ENCODE measurements at regions not wholly inside any gene's neighbourhood (a gene's known extent, or its start where the extent isn't known, plus 50 kb on each side); places are given as distances from the start of the nearest gene placed in this dataset.

- WGBS (ENCODE audit: extremely low coverage, insufficient coverage, insufficient read length), result no CpG with 5 or more reads among the region's 8 CpGs
- no peaks in the 10 kb centered on the region for H3K27me3 ChIP-seq (ENCODE audit: insufficient read depth, low read length)
Observed at GRCh38 chr16:73503093-73503492, 455.2 kb upstream of the ZFHX3 start.

GRCh38 chr16:73499276-73499675 is 451.3 kb upstream of the ZFHX3 start:
- Histone ChIP-seq H4K91ac (ENCODE audit: low read depth, low read length) (no peak overlapping the region), H3K9ac (ENCODE audit: low read length) (no peak overlapping the region)

More at GRCh38 chr16:73503093-73503492, 455.2 kb upstream of the ZFHX3 start:
- Histone ChIP-seq H3K4me1 (ENCODE audit: control insufficient read depth in 1 of 2, insufficient read depth in 2 of 2, low read length in 2 of 2) (no peaks in the 10 kb centered on the region), H2AFZ (ENCODE audit: insufficient read depth, low read length, poor library complexity) (no peak overlapping the region), H2BK12ac (ENCODE audit: low read length) (no peak overlapping the region), H3K23ac (ENCODE audit: low read length) (no peak overlapping the region), H3K79me1 (ENCODE audit: low read length) (no peaks in the 10 kb centered on the region), H3K4me2 (ENCODE audit: low read length) (no peak overlapping the region), H3K4ac (ENCODE audit: low read depth, low read length) (no peak overlapping the region), H4K8ac (ENCODE audit: low read depth, low read length) (no peak overlapping the region), H3K18ac (ENCODE audit: low read length) (no peak overlapping the region), H3K9me3 (ENCODE audit: insufficient read depth, low read depth, low read length) (no peaks in the 10 kb centered on the region), H2BK5ac (ENCODE audit: low read depth, low read length, poor library complexity) (no peak overlapping the region), H3K27ac (ENCODE audit: low read depth, low read length) (no peak overlapping the region), H3K36me3 (ENCODE audit: control insufficient read depth in 1 of 2, insufficient read depth in 2 of 2, low read length in 2 of 2) (no peaks in the 10 kb centered on the region), H3K9ac (ENCODE audit: low read length) (no peak overlapping the region), H4K12ac (ENCODE audit: low read depth, low read length) (no peak overlapping the region), H3K14ac (ENCODE audit: low read length) (no peak overlapping the region), H3K4me3 (ENCODE audit: low read depth, low read length) (no peak overlapping the region), H2BK120ac (ENCODE audit: insufficient read depth, low read length, poor library complexity) (no peak overlapping the region), H2AK5ac (ENCODE audit: low read length) (no peak overlapping the region), H3K79me2 (ENCODE audit: control insufficient read depth, insufficient read depth, low read length, poor library complexity) (no peaks in the 10 kb centered on the region), H4K91ac (ENCODE audit: low read depth, low read length) (no peak overlapping the region)
- no peak for DNase-seq

GRCh38 chr16:73485880-73486279 is 438.0 kb upstream of the ZFHX3 start:
- Histone ChIP-seq H3K27me3 (ENCODE audit: insufficient read depth, low read length) (no peaks in the 10 kb centered on the region), H3K23ac (ENCODE audit: low read length) (no peak overlapping the region), H3K27ac (ENCODE audit: low read depth, low read length) (no peak overlapping the region), H2AFZ (ENCODE audit: insufficient read depth, low read length, poor library complexity) (no peak overlapping the region), H3K79me1 (ENCODE audit: low read length) (no peaks in the 10 kb centered on the region), H4K8ac (ENCODE audit: low read depth, low read length) (no peak overlapping the region), H3K9me3 (ENCODE audit: insufficient read depth, low read depth, low read length) (peaks cover 2% of the 10 kb centered on the region), H3K14ac (ENCODE audit: low read length) (no peak overlapping the region), H3K4me3 (ENCODE audit: low read depth, low read length) (no peak overlapping the region), H2BK120ac (ENCODE audit: insufficient read depth, low read length, poor library complexity) (no peak overlapping the region), H3K4me2 (ENCODE audit: low read length) (no peak overlapping the region), H3K36me3 (ENCODE audit: control insufficient read depth in 1 of 2, insufficient read depth in 2 of 2, low read length in 2 of 2) (no peaks in the 10 kb centered on the region), H2BK12ac (ENCODE audit: low read length) (no peak overlapping the region), H3K4me1 (ENCODE audit: control insufficient read depth in 1 of 2, insufficient read depth in 2 of 2, low read length in 2 of 2) (no peaks in the 10 kb centered on the region), H3K18ac (ENCODE audit: low read length) (no peak overlapping the region), H4K12ac (ENCODE audit: low read depth, low read length) (no peak overlapping the region), H2AK5ac (ENCODE audit: low read length) (no peak overlapping the region), H4K91ac (ENCODE audit: low read depth, low read length) (no peak overlapping the region), H3K9ac (ENCODE audit: low read length) (no peak overlapping the region), H3K4ac (ENCODE audit: low read depth, low read length) (no peak overlapping the region), H2BK5ac (ENCODE audit: low read depth, low read length, poor library complexity) (no peak overlapping the region), H3K79me2 (ENCODE audit: control insufficient read depth, insufficient read depth, low read length, poor library complexity) (no peaks in the 10 kb centered on the region)
- no CpG with 5 or more reads among the region's 4 CpGs for WGBS (ENCODE audit: extremely low coverage, insufficient coverage, insufficient read length)
- DNase-seq, result no peak

More at GRCh38 chr16:73499276-73499675, 451.3 kb upstream of the ZFHX3 start:
- no peak overlapping the region for H2BK120ac ChIP-seq (ENCODE audit: insufficient read depth, low read length, poor library complexity)
- no peak overlapping the region for H3K4ac ChIP-seq (ENCODE audit: low read depth, low read length)
- DNase-seq, result no peak
- H3K14ac ChIP-seq (ENCODE audit: low read length), result no peak overlapping the region
- no peak overlapping the region for H3K23ac ChIP-seq (ENCODE audit: low read length)
- no peaks in the 10 kb centered on the region for H3K79me1 ChIP-seq (ENCODE audit: low read length)
- no peaks in the 10 kb centered on the region for H3K79me2 ChIP-seq (ENCODE audit: control insufficient read depth, insufficient read depth, low read length, poor library complexity)
- no peak overlapping the region for H4K12ac ChIP-seq (ENCODE audit: low read depth, low read length)
- no peak overlapping the region for H2AFZ ChIP-seq (ENCODE audit: insufficient read depth, low read length, poor library complexity)
- H3K27me3 ChIP-seq (ENCODE audit: insufficient read depth, low read length), result no peaks in the 10 kb centered on the region
- H2BK5ac ChIP-seq (ENCODE audit: low read depth, low read length, poor library complexity), result no peak overlapping the region
- H2BK12ac ChIP-seq (ENCODE audit: low read length), result no peak overlapping the region
- no peak overlapping the region for H2AK5ac ChIP-seq (ENCODE audit: low read length)
- H3K9me3 ChIP-seq (ENCODE audit: insufficient read depth, low read depth, low read length), result no peaks in the 10 kb centered on the region
- no peak overlapping the region for H3K4me2 ChIP-seq (ENCODE audit: low read length)
- H3K36me3 ChIP-seq (ENCODE audit: control insufficient read depth in 1 of 2, insufficient read depth in 2 of 2, low read length in 2 of 2), result no peaks in the 10 kb centered on the region
- no peak overlapping the region for H3K18ac ChIP-seq (ENCODE audit: low read length)
- no peak overlapping the region for H4K8ac ChIP-seq (ENCODE audit: low read depth, low read length)
- WGBS (ENCODE audit: extremely low coverage, insufficient coverage, insufficient read length), result no CpG with 5 or more reads among the region's 10 CpGs
- no peak overlapping the region for H3K27ac ChIP-seq (ENCODE audit: low read depth, low read length)
- H3K4me3 ChIP-seq (ENCODE audit: low read depth, low read length), result no peak overlapping the region
- H3K4me1 ChIP-seq (ENCODE audit: control insufficient read depth in 1 of 2, insufficient read depth in 2 of 2, low read length in 2 of 2), result no peaks in the 10 kb centered on the region

- H4K91ac ChIP-seq (ENCODE audit: low read depth, low read length), result no peak overlapping the region
- no peak overlapping the region for H2AFZ ChIP-seq (ENCODE audit: insufficient read depth, low read length, poor library complexity)
- no peak overlapping the region for H4K8ac ChIP-seq (ENCODE audit: low read depth, low read length)
- H2BK12ac ChIP-seq (ENCODE audit: low read length), result no peak overlapping the region
- no peak overlapping the region for H2BK120ac ChIP-seq (ENCODE audit: insufficient read depth, low read length, poor library complexity)
- no peak overlapping the region for H4K12ac ChIP-seq (ENCODE audit: low read depth, low read length)
- H3K4me2 ChIP-seq (ENCODE audit: low read length), result no peak overlapping the region
- no peaks in the 10 kb centered on the region for H3K79me2 ChIP-seq (ENCODE audit: control insufficient read depth, insufficient read depth, low read length, poor library complexity)
- no peak overlapping the region for H2AK5ac ChIP-seq (ENCODE audit: low read length)
- H3K36me3 ChIP-seq (ENCODE audit: control insufficient read depth in 1 of 2, insufficient read depth in 2 of 2, low read length in 2 of 2), result no peaks in the 10 kb centered on the region
- no peak overlapping the region for H3K18ac ChIP-seq (ENCODE audit: low read length)
- H2BK5ac ChIP-seq (ENCODE audit: low read depth, low read length, poor library complexity), result no peak overlapping the region
- no peaks in the 10 kb centered on the region for H3K79me1 ChIP-seq (ENCODE audit: low read length)
- peaks cover 2% of the 10 kb centered on the region for H3K9me3 ChIP-seq (ENCODE audit: insufficient read depth, low read depth, low read length)
- H3K27ac ChIP-seq (ENCODE audit: low read depth, low read length), result no peak overlapping the region
- no peak overlapping the region for H3K4me3 ChIP-seq (ENCODE audit: low read depth, low read length)
- WGBS (ENCODE audit: extremely low coverage, insufficient coverage, insufficient read length), result no CpG with 5 or more reads among the region's 17 CpGs
- no peak overlapping the region for H3K23ac ChIP-seq (ENCODE audit: low read length)
- no peaks in the 10 kb centered on the region for H3K4me1 ChIP-seq (ENCODE audit: control insufficient read depth in 1 of 2, insufficient read depth in 2 of 2, low read length in 2 of 2)
- no peak overlapping the region for H3K4ac ChIP-seq (ENCODE audit: low read depth, low read length)
- DNase-seq, result no peak
- H3K27me3 ChIP-seq (ENCODE audit: insufficient read depth, low read length), result no peaks in the 10 kb centered on the region
- H3K14ac ChIP-seq (ENCODE audit: low read length), result no peak overlapping the region
- H3K9ac ChIP-seq (ENCODE audit: low read length), result no peak overlapping the region
Observed at GRCh38 chr16:73483934-73484711, 436.2 kb upstream of the ZFHX3 start.
